ENCODE measurements at regions not wholly inside any gene's neighbourhood (a gene's known extent, or its start where the extent isn't known, plus 50 kb on each side); places are given as distances from the start of the nearest gene placed in this dataset.

DNA sequence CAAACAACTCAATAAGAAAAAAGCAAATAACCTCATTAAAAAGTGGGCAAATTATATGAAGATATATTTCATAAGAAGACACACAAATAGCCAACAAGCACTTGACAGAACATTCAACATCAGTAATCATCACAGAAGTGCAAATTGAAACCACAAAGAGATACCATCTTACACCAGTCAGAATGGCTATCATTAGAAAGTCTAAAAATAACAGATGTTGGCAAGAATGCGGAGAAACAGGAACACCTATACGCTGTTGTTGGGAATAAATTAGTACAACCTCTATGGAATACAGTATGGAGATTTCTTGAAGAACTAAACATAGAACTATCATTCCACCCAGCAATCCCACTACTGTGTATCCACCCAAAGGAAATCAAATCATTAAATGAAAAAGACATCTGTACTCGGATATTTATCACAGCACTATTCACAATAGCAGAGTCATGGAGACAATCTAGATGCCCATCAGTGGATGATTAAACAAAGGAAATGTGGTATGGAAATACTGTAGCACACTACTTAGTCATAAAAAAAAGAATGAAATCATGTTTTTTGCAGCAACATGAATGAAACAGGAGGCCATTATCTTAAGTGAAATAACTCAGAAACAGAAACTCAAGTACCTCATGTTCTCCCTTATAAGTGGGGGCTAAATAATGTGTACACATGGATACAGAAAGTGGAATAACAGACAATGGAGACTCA lies 106.8 kb upstream of the FST start:
- no peak overlapping the region for H3K14ac ChIP-seq (ENCODE audit: low read length)
- no CpG with 5 or more reads among the region's 3 CpGs for WGBS (ENCODE audit: extremely low coverage, insufficient coverage, insufficient read length)
- no peak overlapping the region for H3K4ac ChIP-seq (ENCODE audit: low read depth, low read length)
- H3K18ac ChIP-seq (ENCODE audit: low read length) = no peak overlapping the region
- no peak overlapping the region for H2BK120ac ChIP-seq (ENCODE audit: insufficient read depth, low read length, poor library complexity)
- H2BK12ac ChIP-seq (ENCODE audit: low read length) = no peak overlapping the region
- H2BK5ac ChIP-seq (ENCODE audit: low read depth, low read length, poor library complexity) = no peak overlapping the region
- H4K8ac ChIP-seq (ENCODE audit: low read depth, low read length) = no peak overlapping the region
- H3K79me1 ChIP-seq (ENCODE audit: low read length) = no peaks in the 10 kb centered on the region
- no peak overlapping the region for H4K91ac ChIP-seq (ENCODE audit: low read depth, low read length)
- H3K23ac ChIP-seq (ENCODE audit: low read length) = no peak overlapping the region
- no peak overlapping the region for H3K4me2 ChIP-seq (ENCODE audit: low read length)
- no peaks in the 10 kb centered on the region for H3K36me3 ChIP-seq (ENCODE audit: control insufficient read depth in 1 of 2, insufficient read depth in 2 of 2, low read length in 2 of 2)
- DNase-seq = peak; percentile 37 to 81
- no peak overlapping the region for H2AK5ac ChIP-seq (ENCODE audit: low read length)
- no peaks in the 10 kb centered on the region for H3K4me1 ChIP-seq (ENCODE audit: control insufficient read depth in 1 of 2, insufficient read depth in 2 of 2, low read length in 2 of 2)
- no peak overlapping the region for H3K27ac ChIP-seq (ENCODE audit: low read depth, low read length)
- no peaks in the 10 kb centered on the region for H3K9me3 ChIP-seq (ENCODE audit: insufficient read depth, low read depth, low read length)
- no peaks in the 10 kb centered on the region for H3K79me2 ChIP-seq (ENCODE audit: control insufficient read depth, insufficient read depth, low read length, poor library complexity)
- H4K12ac ChIP-seq (ENCODE audit: low read depth, low read length) = no peak overlapping the region
- no peak overlapping the region for H3K4me3 ChIP-seq (ENCODE audit: low read depth, low read length)
- H2AFZ ChIP-seq (ENCODE audit: insufficient read depth, low read length, poor library complexity) = no peak overlapping the region
- H3K27me3 ChIP-seq (ENCODE audit: insufficient read depth, low read length) = no peaks in the 10 kb centered on the region
- H3K9ac ChIP-seq (ENCODE audit: low read length) = no peak overlapping the region

DNA sequence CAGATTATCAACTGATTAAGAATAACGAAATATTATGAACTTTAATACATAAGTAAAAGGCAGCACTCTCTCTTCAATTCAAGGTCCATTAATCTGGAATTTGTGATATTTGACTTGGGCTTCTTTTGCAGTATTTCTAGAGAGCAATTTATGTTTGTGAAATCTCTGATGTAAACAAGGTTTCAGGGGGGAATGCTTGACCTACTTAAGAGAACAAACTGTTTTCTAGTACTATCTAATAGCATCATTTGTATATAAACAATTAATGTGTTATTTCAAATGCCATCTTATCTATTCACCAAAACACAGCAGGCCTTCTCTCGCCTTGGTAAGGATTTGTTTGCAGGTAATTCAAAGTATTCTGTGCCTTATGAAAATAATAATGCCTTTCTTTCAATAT lies 103.6 kb upstream of the FST start:
- WGBS (ENCODE audit: extremely low coverage, insufficient coverage, insufficient read length) = no CpG with 5 or more reads among the region's 2 CpGs
- Histone ChIP-seq H3K4me1 (ENCODE audit: control insufficient read depth in 1 of 2, insufficient read depth in 2 of 2, low read length in 2 of 2) (no peaks in the 10 kb centered on the region), H3K9ac (ENCODE audit: low read length) (no peak overlapping the region), H3K79me2 (ENCODE audit: control insufficient read depth, insufficient read depth, low read length, poor library complexity) (no peaks in the 10 kb centered on the region), H3K79me1 (ENCODE audit: low read length) (no peaks in the 10 kb centered on the region), H2AFZ (ENCODE audit: insufficient read depth, low read length, poor library complexity) (no peak overlapping the region), H3K4me2 (ENCODE audit: low read length) (no peak overlapping the region), H2BK120ac (ENCODE audit: insufficient read depth, low read length, poor library complexity) (no peak overlapping the region), H3K18ac (ENCODE audit: low read length) (no peak overlapping the region), H2BK5ac (ENCODE audit: low read depth, low read length, poor library complexity) (no peak overlapping the region), H3K27me3 (ENCODE audit: insufficient read depth, low read length) (no peaks in the 10 kb centered on the region), H4K91ac (ENCODE audit: low read depth, low read length) (no peak overlapping the region), H3K36me3 (ENCODE audit: control insufficient read depth in 1 of 2, insufficient read depth in 2 of 2, low read length in 2 of 2) (no peaks in the 10 kb centered on the region), H3K23ac (ENCODE audit: low read length) (no peak overlapping the region), H4K12ac (ENCODE audit: low read depth, low read length) (no peak overlapping the region), H2BK12ac (ENCODE audit: low read length) (no peak overlapping the region), H3K4me3 (ENCODE audit: low read depth, low read length) (no peak overlapping the region), H2AK5ac (ENCODE audit: low read length) (no peak overlapping the region), H3K14ac (ENCODE audit: low read length) (no peak overlapping the region), H3K4ac (ENCODE audit: low read depth, low read length) (no peak overlapping the region), H4K8ac (ENCODE audit: low read depth, low read length) (no peak overlapping the region), H3K9me3 (ENCODE audit: insufficient read depth, low read depth, low read length) (no peaks in the 10 kb centered on the region), H3K27ac (ENCODE audit: low read depth, low read length) (no peak overlapping the region)
- no peak for DNase-seq

DNA sequence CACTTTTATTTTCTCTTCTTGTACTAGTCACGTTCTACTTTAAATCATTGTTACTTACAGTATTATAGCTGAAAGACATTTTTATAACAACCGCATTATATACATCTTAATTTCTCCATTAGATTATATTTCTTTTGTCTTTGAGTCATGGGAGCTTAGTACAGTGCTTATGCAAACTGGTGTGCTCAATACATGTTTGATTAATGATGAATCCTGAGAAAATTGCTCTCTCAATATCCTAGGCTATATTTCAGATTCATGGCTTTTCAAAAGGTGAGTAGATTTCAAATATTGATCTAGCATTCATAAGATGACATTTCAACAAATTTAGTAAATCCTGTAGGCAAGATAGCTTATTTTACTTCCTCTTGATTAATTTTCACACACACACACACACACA lies 102.2 kb upstream of the FST start:
- H3K27me3 ChIP-seq (ENCODE audit: insufficient read depth, low read length) = no peaks in the 10 kb centered on the region
- H3K4me1 ChIP-seq (ENCODE audit: control insufficient read depth in 1 of 2, insufficient read depth in 2 of 2, low read length in 2 of 2) = no peaks in the 10 kb centered on the region
- no peak overlapping the region for H4K8ac ChIP-seq (ENCODE audit: low read depth, low read length)
- H4K91ac ChIP-seq (ENCODE audit: low read depth, low read length) = no peak overlapping the region
- H3K18ac ChIP-seq (ENCODE audit: low read length) = no peak overlapping the region
- H2BK120ac ChIP-seq (ENCODE audit: insufficient read depth, low read length, poor library complexity) = no peak overlapping the region
- no CpG with 5 or more reads among the region's 2 CpGs for WGBS (ENCODE audit: extremely low coverage, insufficient coverage, insufficient read length)
- no peaks in the 10 kb centered on the region for H3K36me3 ChIP-seq (ENCODE audit: control insufficient read depth in 1 of 2, insufficient read depth in 2 of 2, low read length in 2 of 2)
- H3K4ac ChIP-seq (ENCODE audit: low read depth, low read length) = no peak overlapping the region
- H3K9me3 ChIP-seq (ENCODE audit: insufficient read depth, low read depth, low read length) = no peaks in the 10 kb centered on the region
- H2BK5ac ChIP-seq (ENCODE audit: low read depth, low read length, poor library complexity) = no peak overlapping the region
- DNase-seq = no peak
- no peak overlapping the region for H2BK12ac ChIP-seq (ENCODE audit: low read length)
- H3K23ac ChIP-seq (ENCODE audit: low read length) = no peak overlapping the region
- no peak overlapping the region for H3K9ac ChIP-seq (ENCODE audit: low read length)
- no peak overlapping the region for H2AK5ac ChIP-seq (ENCODE audit: low read length)
- no peaks in the 10 kb centered on the region for H3K79me1 ChIP-seq (ENCODE audit: low read length)
- no peak overlapping the region for H3K4me3 ChIP-seq (ENCODE audit: low read depth, low read length)
- H3K4me2 ChIP-seq (ENCODE audit: low read length) = no peak overlapping the region
- H2AFZ ChIP-seq (ENCODE audit: insufficient read depth, low read length, poor library complexity) = no peak overlapping the region
- no peak overlapping the region for H3K14ac ChIP-seq (ENCODE audit: low read length)
- H3K27ac ChIP-seq (ENCODE audit: low read depth, low read length) = no peak overlapping the region
- no peaks in the 10 kb centered on the region for H3K79me2 ChIP-seq (ENCODE audit: control insufficient read depth, insufficient read depth, low read length, poor library complexity)
- no peak overlapping the region for H4K12ac ChIP-seq (ENCODE audit: low read depth, low read length)

DNA sequence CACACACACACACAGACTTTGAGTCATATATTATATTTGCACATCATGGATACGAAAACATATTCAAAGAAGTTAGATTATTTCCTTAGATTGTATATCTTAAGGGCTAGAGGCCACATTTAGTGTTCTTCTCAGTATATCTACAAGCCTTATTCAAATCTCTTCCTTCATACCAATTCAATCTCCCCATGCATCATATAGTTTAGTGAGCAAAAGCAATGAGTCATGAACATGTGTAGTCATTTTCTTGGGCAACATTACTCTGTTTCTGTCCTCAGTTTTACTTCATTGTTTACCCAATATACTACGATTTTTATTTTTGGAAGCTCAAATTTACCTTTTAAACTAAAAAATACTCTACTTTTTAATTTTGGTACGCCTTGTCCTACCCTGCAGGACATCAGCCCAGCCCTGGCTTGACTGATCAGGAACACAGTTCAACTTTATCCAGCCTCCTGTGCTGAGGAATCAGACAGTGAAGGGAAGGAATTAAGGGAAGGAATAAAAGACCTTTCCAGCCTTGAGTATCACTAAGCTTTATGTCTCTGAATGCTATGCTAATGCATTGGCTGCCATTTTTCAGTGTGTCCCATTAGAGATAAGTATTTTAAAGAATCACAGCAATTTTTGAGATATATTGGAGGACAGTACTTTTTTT lies 101.7 kb upstream of the FST start:
- no peaks in the 10 kb centered on the region for H3K36me3 ChIP-seq (ENCODE audit: control insufficient read depth in 1 of 2, insufficient read depth in 2 of 2, low read length in 2 of 2)
- H2BK5ac ChIP-seq (ENCODE audit: low read depth, low read length, poor library complexity) = no peak overlapping the region
- H3K14ac ChIP-seq (ENCODE audit: low read length) = no peak overlapping the region
- H2BK12ac ChIP-seq (ENCODE audit: low read length) = no peak overlapping the region
- no peaks in the 10 kb centered on the region for H3K79me1 ChIP-seq (ENCODE audit: low read length)
- H2AK5ac ChIP-seq (ENCODE audit: low read length) = no peak overlapping the region
- H3K4me1 ChIP-seq (ENCODE audit: control insufficient read depth in 1 of 2, insufficient read depth in 2 of 2, low read length in 2 of 2) = no peaks in the 10 kb centered on the region
- no peak overlapping the region for H3K18ac ChIP-seq (ENCODE audit: low read length)
- 100% methylated on average over 1 of the region's 3 CpGs for WGBS (ENCODE audit: extremely low coverage, insufficient coverage, insufficient read length)
- H3K9ac ChIP-seq (ENCODE audit: low read length) = no peak overlapping the region
- no peak overlapping the region for H3K23ac ChIP-seq (ENCODE audit: low read length)
- no peaks in the 10 kb centered on the region for H3K9me3 ChIP-seq (ENCODE audit: insufficient read depth, low read depth, low read length)
- H3K27ac ChIP-seq (ENCODE audit: low read depth, low read length) = no peak overlapping the region
- H3K4ac ChIP-seq (ENCODE audit: low read depth, low read length) = no peak overlapping the region
- no peaks in the 10 kb centered on the region for H3K79me2 ChIP-seq (ENCODE audit: control insufficient read depth, insufficient read depth, low read length, poor library complexity)
- no peaks in the 10 kb centered on the region for H3K27me3 ChIP-seq (ENCODE audit: insufficient read depth, low read length)
- no peak overlapping the region for H3K4me3 ChIP-seq (ENCODE audit: low read depth, low read length)
- no peak overlapping the region for H2AFZ ChIP-seq (ENCODE audit: insufficient read depth, low read length, poor library complexity)
- H4K8ac ChIP-seq (ENCODE audit: low read depth, low read length) = no peak overlapping the region
- H4K12ac ChIP-seq (ENCODE audit: low read depth, low read length) = no peak overlapping the region
- H3K4me2 ChIP-seq (ENCODE audit: low read length) = no peak overlapping the region
- peak in 1 of 2 donors; percentile 29 for DNase-seq
- H4K91ac ChIP-seq (ENCODE audit: low read depth, low read length) = no peak overlapping the region
- H2BK120ac ChIP-seq (ENCODE audit: insufficient read depth, low read length, poor library complexity) = no peak overlapping the region

Data from trophoblast cell (in vitro differentiated cells and primary cell).